Endometrial microvascular endothelial cells (primary cell): ENCODE measurements at regions not wholly inside any gene's neighbourhood (a gene's known extent, or its start where the extent isn't known, plus 50 kb on each side); places are given as distances from the start of the nearest gene placed in this dataset.
"Not testable (repeated sequence)": the region's sequence is repeated elsewhere in the genome, so short reads cannot be mapped to it uniquely, and the experiment has no call there.

ENCODE experiments used
- in situ Hi-C: cut with HindIII; loops from 2 replicates; pipeline ENCODE4 v1.10.0; 2017; ENCODE audit warnings: low sequenced_read_pairs, low pct_unique_long_range_greater_than_20kb; ENCODE audit errors: inconsistent ontology term

GRCh38 chr1:81511281-81511680 lies 289.5 kb upstream of the ADGRL2 start:
- in situ Hi-C loops: no loop called here

- in situ Hi-C loops: no loop called here
These were observed 290.0 kb upstream of the ADGRL2 start for GRCh38 chr1:81510701-81511100.

- in situ Hi-C loops: no loop called here
These were observed 291.1 kb upstream of the ADGRL2 start for GRCh38 chr1:81509594-81509993.

- in situ Hi-C loops: no loop called here
These were observed 294.0 kb upstream of the ADGRL2 start for GRCh38 chr1:81506699-81507098.

GRCh38 chr1:81505831-81506230 lies 294.9 kb upstream of the ADGRL2 start:
- in situ Hi-C loops: no loop called here

GRCh38 chr1:81504820-81505219 lies 295.9 kb upstream of the ADGRL2 start:
- in situ Hi-C loops: not testable (repeated sequence)

- in situ Hi-C loops: not testable (repeated sequence)
These were observed 298.0 kb upstream of the ADGRL2 start for GRCh38 chr1:81502705-81503104.

GRCh38 chr1:81501485-81501884 lies 299.2 kb upstream of the ADGRL2 start:
- in situ Hi-C loops: not testable (repeated sequence)

GRCh38 chr1:81499487-81499886 lies 301.2 kb upstream of the ADGRL2 start:
- in situ Hi-C loops: no loop called here

- in situ Hi-C loops: no loop called here
These were observed 302.0 kb upstream of the ADGRL2 start for GRCh38 chr1:81498471-81499462.

GRCh38 chr1:81496349-81496748 lies 304.4 kb upstream of the ADGRL2 start:
- in situ Hi-C loops: no loop called here

- in situ Hi-C loops: no loop called here
These were observed 307.4 kb upstream of the ADGRL2 start for GRCh38 chr1:81493102-81493869.

GRCh38 chr1:81492628-81493027 lies 308.1 kb upstream of the ADGRL2 start:
- in situ Hi-C loops: no loop called here

GRCh38 chr1:81490614-81491013 lies 310.1 kb upstream of the ADGRL2 start:
- in situ Hi-C loops: no loop called here

GRCh38 chr1:81489372-81489934 lies 311.3 kb upstream of the ADGRL2 start:
- in situ Hi-C loops: no loop called here

- in situ Hi-C loops: no loop called here
These were observed 316.4 kb upstream of the ADGRL2 start for GRCh38 chr1:81484284-81484683.

GRCh38 chr1:81478219-81478618 lies 322.5 kb upstream of the ADGRL2 start:
- in situ Hi-C loops: no loop called here

- in situ Hi-C loops: no loop called here
These were observed 323.0 kb upstream of the ADGRL2 start for GRCh38 chr1:81477710-81478109.

GRCh38 chr1:81472387-81472786 lies 328.3 kb upstream of the ADGRL2 start:
- in situ Hi-C loops: no loop called here

GRCh38 chr1:81471255-81471654 lies 329.5 kb upstream of the ADGRL2 start:
- in situ Hi-C loops: no loop called here
